T-cell (primary cell): ENCODE measurements at regions not wholly inside any gene's neighbourhood (a gene's known extent, or its start where the extent isn't known, plus 50 kb on each side); places are given as distances from the start of the nearest gene placed in this dataset.

Experiments used
- ATAC-seq, 4 experiments: fragments of 200-7000 bp in 3 of 4; fragments of 150-1000 bp in 1 of 4; cut with Tn5 transposase; replicated peaks in 1 of 4; 1 replicate in 3 of 4; 2 replicates in 1 of 4; pipeline ENCODE4 v1.10.0; 2021; ENCODE audit warnings: moderate library complexity in 3 of 4, mild to moderate bottlenecking in 2 of 4, moderate number of reproducible peaks in 1 of 4
- CTCF ChIA-PET, 2 donors: fragments of 300-600 bp; sonication (Branson Sonifier 250); formaldehyde crosslinking; loops; one replicate each; lab custom pipeline; 2022; ENCODE audit warnings: antibody characterized with exemption in 2 of 2; lab: Charles Lee
- POLR2A ChIA-PET, 2 donors: fragments of 300-600 bp; sonication (Branson Sonifier 250); formaldehyde crosslinking; loops; one replicate each; lab custom pipeline; 2022; ENCODE audit warnings: antibody characterized with exemption in 2 of 2; lab: Charles Lee
- DNase-seq, 35 experiments: peaks; one replicate each; pipeline versions ENCODE4 v3.0.0 to v3.0.0-alpha.2; 2013 to 2023
- H3K27ac ChIP-seq: one replicate; pipeline ENCODE4 v1.5.1; 2013; ENCODE audit warnings: low read length
- H3K27me3 ChIP-seq, 2 experiments: replicated peaks in 1 of 2; 1 replicate in 1 of 2; 2 replicates in 1 of 2; pipeline versions ENCODE4 v1.6.1 to v1.7.0; 2013; ENCODE audit warnings: low read length in 1 of 2, mixed read lengths in 1 of 2; ENCODE audit not compliant: control insufficient read depth in 2 of 2, insufficient read depth in 2 of 2; ENCODE audit errors: extremely low read depth in 1 of 2
- H3K36me3 ChIP-seq, 2 donors: 1 replicate in 1 of 2; 2 replicates in 1 of 2; pipeline versions ENCODE4 v1.6.1 to v1.7.0; 2013; ENCODE audit warnings: low read length in 1 of 2; ENCODE audit not compliant: control insufficient read depth in 2 of 2, insufficient read depth in 1 of 2; ENCODE audit errors: extremely low read depth in 1 of 2
- H3K4me1 ChIP-seq, 2 experiments: 1 replicate in 1 of 2; 2 replicates in 1 of 2; pipeline versions ENCODE4 v1.6.1 to v1.7.0; 2013; ENCODE audit warnings: low read length in 2 of 2, mixed read lengths in 1 of 2; ENCODE audit not compliant: insufficient read depth in 2 of 2, control insufficient read depth in 1 of 2; ENCODE audit errors: extremely low read depth in 1 of 2
- H3K4me3 ChIP-seq, 2 donors: 1 replicate in 1 of 2; 2 replicates in 1 of 2; pipeline versions ENCODE4 v1.5.1 to v1.7.0; 2013; ENCODE audit warnings: mild to moderate bottlenecking in 2 of 2, low read length in 1 of 2, moderate library complexity in 1 of 2; ENCODE audit not compliant: control insufficient read depth in 1 of 2; ENCODE audit errors: extremely low read depth in 1 of 2
- H3K9me3 ChIP-seq: 2 replicates; pipeline ENCODE4 v1.7.0; 2013
- H3K27ac Mint-ChIP-seq, 2 donors: one replicate each; pipeline ENCODE4 v1.8.0; 2020 to 2021; ENCODE audit warnings: mild to moderate bottlenecking in 2 of 2, mixed read lengths in 2 of 2
- H3K27me3 Mint-ChIP-seq, 2 donors: one replicate each; pipeline ENCODE4 v1.8.0; 2021 to 2022; ENCODE audit warnings: mixed read lengths in 2 of 2
- H3K36me3 Mint-ChIP-seq: one replicate; pipeline ENCODE4 v1.8.0; 2021; ENCODE audit warnings: mixed read lengths
- H3K4me1 Mint-ChIP-seq, 3 donors: one replicate each; pipeline ENCODE4 v1.8.0; 2020 to 2022; ENCODE audit warnings: mixed read lengths in 3 of 3, mild to moderate bottlenecking in 1 of 3
- H3K4me3 Mint-ChIP-seq, 3 donors: one replicate each; pipeline ENCODE4 v1.8.0; 2020 to 2022; ENCODE audit warnings: mild to moderate bottlenecking in 3 of 3, mixed read lengths in 3 of 3, moderate library complexity in 3 of 3
- H3K9me3 Mint-ChIP-seq, 3 donors: one replicate each; pipeline ENCODE4 v1.8.0; 2020 to 2022; ENCODE audit warnings: mixed read lengths in 3 of 3
- WGBS: methylation state at CpG from one replicate; pipeline ENCODE4 v1.1.5; 2013; ENCODE audit warnings: missing lambda C conversion rate; ENCODE audit not compliant: insufficient coverage; 5-methylcytosine and 5-hydroxymethylcytosine counted together

DNA sequence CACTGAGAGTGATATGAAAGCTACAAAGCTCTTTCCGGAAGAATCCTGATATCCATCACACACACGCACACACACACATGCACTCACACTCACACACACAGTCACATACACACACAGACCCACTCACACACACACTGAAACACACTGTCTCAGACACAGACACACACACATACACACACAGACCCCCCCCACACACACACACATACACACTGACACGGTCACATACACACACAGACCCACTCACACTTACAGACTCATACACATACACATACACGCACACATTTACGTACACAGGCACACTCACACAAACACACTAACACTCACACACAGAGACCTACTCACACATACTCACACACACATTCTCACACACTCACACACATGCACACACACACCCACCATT lies 58.6 kb downstream of the LIG4 start:
- ChIA-PET POLR2A (no interaction called here), CTCF (interaction anchor here (0.6 to 2.0 kb wide), 4 partner anchors 11 to 448 kb away, joined by 3 to 11 read pairs (median 4); no protein-coding TSS in a partner anchor)
- no peaks in the 10 kb centered on the region for H3K9me3 ChIP-seq
- H3K4me3 Mint-ChIP-seq = no peak overlapping the region
- WGBS = 95% methylated on average over 5 of the region's 5 CpGs
- no peak for ATAC-seq
- H3K4me1 ChIP-seq = no peaks in the 10 kb centered on the region
- H3K27ac Mint-ChIP-seq = no peak overlapping the region
- H3K36me3 ChIP-seq = no peaks in the 10 kb centered on the region
- no peak overlapping the region for H3K27ac ChIP-seq
- no peaks in the 10 kb centered on the region for H3K4me1 Mint-ChIP-seq
- no peaks in the 10 kb centered on the region for H3K27me3 ChIP-seq
- no peak for DNase-seq
- H3K36me3 Mint-ChIP-seq = no peaks in the 10 kb centered on the region
- no peak overlapping the region for H3K4me3 ChIP-seq
- H3K27me3 Mint-ChIP-seq = peaks cover 3 to 18% of the 10 kb centered on the region in 2 donors
- H3K9me3 Mint-ChIP-seq = no peaks in the 10 kb centered on the region

DNA sequence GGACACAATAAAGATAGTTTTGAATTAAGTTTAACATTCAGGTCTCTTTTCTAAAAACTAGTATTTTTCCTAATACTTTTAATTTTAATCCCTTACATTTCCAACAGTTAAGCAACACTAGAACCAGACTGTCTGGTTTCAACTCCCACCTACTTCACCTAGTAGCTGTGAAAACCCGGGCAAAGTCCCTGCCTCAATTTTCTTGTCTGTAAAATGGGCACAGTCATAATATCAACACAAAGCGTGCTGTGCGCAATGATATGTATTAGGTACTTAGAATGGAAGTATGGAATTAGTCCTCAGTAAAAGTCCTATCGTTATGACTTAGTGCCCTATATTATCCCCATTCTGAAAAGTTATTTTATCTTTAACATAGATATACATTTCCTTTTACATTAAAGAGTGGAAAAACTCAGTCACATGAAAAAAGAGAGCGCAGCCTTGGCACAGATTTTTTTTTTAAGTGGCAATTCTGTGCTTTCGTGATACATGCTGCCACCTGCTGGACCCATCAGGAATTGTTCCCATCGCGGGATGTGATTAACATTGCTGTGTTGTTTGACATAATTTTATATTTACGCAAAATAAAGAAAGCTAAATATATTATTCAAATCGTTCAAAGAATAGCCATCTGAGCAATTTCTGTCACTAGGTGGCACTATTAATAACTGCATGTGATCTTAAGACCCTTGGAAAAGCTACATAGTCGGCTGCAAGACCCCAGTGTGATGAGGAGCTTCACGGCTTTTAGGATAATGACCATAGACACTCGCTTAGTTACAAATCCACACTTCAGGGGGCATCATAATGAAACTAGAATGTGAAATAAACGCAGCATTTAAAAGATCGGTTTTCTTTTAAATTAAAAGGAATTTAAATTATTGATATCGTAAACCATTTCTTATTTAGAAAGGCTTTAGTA lies 59.9 kb downstream of the LIG4 start:
- no peaks in the 10 kb centered on the region for H3K9me3 Mint-ChIP-seq
- WGBS = no CpG with 5 or more reads among the region's 16 CpGs
- ChIA-PET CTCF (interaction anchor here (0.6 to 2.0 kb wide), 22 partner anchors 9 to 1963 kb away, joined by 3 to 11 read pairs (median 4); no protein-coding TSS in a partner anchor), POLR2A (no interaction called here)
- DNase-seq (peak in 32 of 35 experiments; percentile 6 to 66 (median 35)), ATAC-seq (no peak)
- peaks cover 9 to 19% of the 10 kb centered on the region in 2 donors for H3K27me3 Mint-ChIP-seq
- H3K27me3 ChIP-seq = peaks cover 0 to 3% of the 10 kb centered on the region in 2 experiments
- no peak overlapping the region for H3K27ac Mint-ChIP-seq
- H3K27ac ChIP-seq = no peak overlapping the region
- no peak overlapping the region for H3K4me3 ChIP-seq
- H3K4me1 ChIP-seq = no peaks in the 10 kb centered on the region
- H3K36me3 Mint-ChIP-seq = no peaks in the 10 kb centered on the region
- H3K36me3 ChIP-seq = no peaks in the 10 kb centered on the region
- H3K4me3 Mint-ChIP-seq = no peak overlapping the region
- no peaks in the 10 kb centered on the region for H3K9me3 ChIP-seq
- H3K4me1 Mint-ChIP-seq = no peaks in the 10 kb centered on the region

DNA sequence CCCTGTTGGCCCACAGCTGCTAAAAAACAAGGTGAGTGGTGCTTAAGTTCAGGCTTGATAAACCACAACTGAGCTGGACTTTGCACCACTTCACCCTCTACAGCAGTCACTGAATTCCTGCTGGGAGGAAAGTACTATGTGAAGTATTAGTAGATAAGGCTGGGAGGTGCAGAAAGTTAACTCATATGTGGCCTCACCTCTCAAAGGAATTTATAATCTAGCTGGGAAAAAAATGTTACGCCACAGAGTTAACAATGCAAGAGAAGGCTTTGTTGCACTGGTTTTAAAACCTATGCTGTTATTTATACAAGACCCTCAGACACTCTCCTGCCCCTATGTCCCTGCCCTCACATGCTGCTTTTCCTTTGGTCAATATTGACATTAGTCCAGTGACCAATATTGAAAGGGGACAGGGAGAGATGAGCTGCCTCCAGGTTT lies 60.9 kb downstream of the LIG4 start:
- CTCF ChIA-PET = interaction anchor here (0.9 to 1.4 kb wide), 4 partner anchors 14 to 949 kb away, joined by 3 to 7 read pairs (median 6); no protein-coding TSS in a partner anchor
- no peak overlapping the region for H3K4me3 Mint-ChIP-seq
- H3K9me3 ChIP-seq = no peaks in the 10 kb centered on the region

DNA sequence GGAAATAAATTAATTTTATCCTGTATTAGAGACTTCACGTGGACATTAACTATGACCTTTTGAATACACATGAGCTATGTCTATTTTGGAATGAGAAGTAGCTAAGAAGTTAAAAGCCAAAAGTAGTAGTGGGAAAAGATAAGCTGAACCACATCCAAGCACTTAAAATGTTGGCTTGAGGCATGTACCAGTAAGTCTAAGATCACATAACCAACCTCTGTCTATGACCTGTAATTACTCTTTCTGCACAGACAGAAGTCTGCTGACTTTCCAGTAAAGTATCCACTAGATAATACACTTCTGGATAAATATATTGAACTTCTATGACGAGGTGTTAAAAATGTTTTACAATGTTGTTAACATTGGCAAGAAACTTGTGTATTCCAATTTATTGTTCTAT lies 68.7 kb downstream of the LIG4 start:
- no peak overlapping the region for H3K4me3 Mint-ChIP-seq
- no peak overlapping the region for H3K27ac Mint-ChIP-seq
- no peaks in the 10 kb centered on the region for H3K36me3 Mint-ChIP-seq
- Histone ChIP-seq H3K27ac (no peak overlapping the region), H3K4me1 (no peaks in the 10 kb centered on the region), H3K36me3 (no peaks in the 10 kb centered on the region), H3K4me3 (no peak overlapping the region), H3K9me3 (no peaks in the 10 kb centered on the region), H3K27me3 (peaks cover 0 to 3% of the 10 kb centered on the region in 2 experiments)
- CTCF ChIA-PET = interaction anchor here in 1 of 2 donors (0.6 to 1.9 kb wide), 2 partner anchors 9 to 12 kb away, joined by 3 to 11 read pairs; no protein-coding TSS in a partner anchor
- ATAC-seq (no peak), DNase-seq (no peak)
- POLR2A ChIA-PET = no interaction called here
- peaks cover 0 to 8% (median 0%) of the 10 kb centered on the region in 3 donors for H3K9me3 Mint-ChIP-seq
- no CpG with 5 or more reads among the region's 2 CpGs for WGBS
- peaks cover 15 to 28% of the 10 kb centered on the region in 2 donors for H3K27me3 Mint-ChIP-seq
- no peaks in the 10 kb centered on the region for H3K4me1 Mint-ChIP-seq

More for the DNA sequence above, 60.9 kb downstream of the LIG4 start:
- ATAC-seq (no peak), DNase-seq (no peak)
- Histone ChIP-seq H3K27ac (no peak overlapping the region), H3K27me3 (peaks cover 0 to 3% of the 10 kb centered on the region in 2 experiments), H3K4me1 (no peaks in the 10 kb centered on the region), H3K4me3 (no peak overlapping the region), H3K36me3 (no peaks in the 10 kb centered on the region)
- Mint-ChIP-seq H3K27me3 (peaks cover 11 to 24% of the 10 kb centered on the region in 2 donors), H3K9me3 (no peaks in the 10 kb centered on the region), H3K4me1 (no peaks in the 10 kb centered on the region), H3K27ac (no peak overlapping the region), H3K36me3 (no peaks in the 10 kb centered on the region)
- no CpG with 5 or more reads among the region's 1 CpG for WGBS
- POLR2A ChIA-PET = no interaction called here

DNA sequence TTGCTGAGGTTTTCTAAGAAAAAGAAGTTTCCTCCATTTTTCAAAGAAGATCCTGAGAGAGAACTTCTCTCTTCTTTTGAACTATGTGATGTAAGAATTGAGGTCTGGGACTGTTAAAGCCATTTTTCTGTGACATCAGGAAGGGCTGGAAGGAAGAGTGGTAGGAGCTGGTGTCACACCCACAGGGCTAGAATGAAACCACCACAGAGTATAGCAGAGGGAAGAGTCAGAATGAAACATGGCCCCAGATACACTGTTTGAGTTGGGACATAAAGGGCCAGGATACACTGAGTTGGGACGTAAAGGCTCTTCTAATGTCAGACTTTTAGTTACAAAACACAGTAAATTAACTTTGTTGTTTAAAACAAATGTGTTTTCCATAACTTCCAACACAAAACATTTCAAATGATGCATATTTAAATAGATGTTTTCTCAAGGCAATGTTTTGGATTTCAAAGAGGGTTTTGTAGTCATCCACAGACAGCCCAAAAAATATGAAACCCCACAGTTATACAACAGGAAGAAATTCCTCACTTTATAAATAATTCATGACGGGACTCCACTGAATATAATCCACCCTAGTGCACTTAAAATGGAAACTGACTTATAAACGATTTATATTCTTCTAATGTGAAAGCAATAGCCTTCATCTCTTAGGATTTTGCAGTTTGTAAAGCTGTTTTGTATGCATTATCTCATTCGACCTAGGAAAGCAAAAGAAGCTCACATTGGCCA lies 72.5 kb downstream of the LIG4 start:
- H3K4me3 ChIP-seq = no peak overlapping the region
- Mint-ChIP-seq H3K27me3 (peaks cover 18 to 19% of the 10 kb centered on the region in 2 donors), H3K9me3 (peaks cover 0 to 6% (median 0%) of the 10 kb centered on the region in 3 donors), H3K27ac (no peak overlapping the region), H3K4me3 (no peak overlapping the region), H3K36me3 (no peaks in the 10 kb centered on the region), H3K4me1 (no peaks in the 10 kb centered on the region)
- no peaks in the 10 kb centered on the region for H3K36me3 ChIP-seq
- H3K4me1 ChIP-seq = no peaks in the 10 kb centered on the region
- no peak for DNase-seq
- no peaks in the 10 kb centered on the region for H3K27me3 ChIP-seq
- 20% methylated on average over 1 of the region's 4 CpGs for WGBS
- H3K27ac ChIP-seq = no peak overlapping the region
- no peaks in the 10 kb centered on the region for H3K9me3 ChIP-seq
- CTCF ChIA-PET = interaction anchor here in 1 of 2 donors (1.0 kb wide), 1 partner anchor 13 kb away, joined by 3 read pairs; no protein-coding TSS in a partner anchor
- ATAC-seq = no peak
- POLR2A ChIA-PET = no interaction called here

DNA sequence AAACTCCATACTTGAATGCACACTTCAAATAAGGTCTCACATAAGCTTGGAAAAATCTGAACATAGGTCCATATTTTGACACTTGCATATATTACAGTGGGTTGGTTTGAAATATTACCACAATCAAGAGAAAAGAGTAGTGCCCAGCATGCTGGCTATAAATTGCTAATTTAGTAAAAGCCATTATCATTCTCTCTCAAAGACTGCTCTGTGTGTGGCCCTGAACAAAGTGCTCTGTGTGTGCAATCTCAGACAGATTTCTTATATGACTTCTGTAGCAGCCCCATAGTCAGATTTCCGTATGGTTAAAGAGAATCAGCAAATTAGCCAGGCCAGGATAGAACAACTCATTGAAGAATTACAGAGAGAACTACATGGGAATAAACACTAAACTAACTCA lies 78.2 kb downstream of the LIG4 start:
- H3K4me3 ChIP-seq = no peak overlapping the region
- H3K4me3 Mint-ChIP-seq = no peak overlapping the region
- ChIA-PET CTCF (no interaction called here), POLR2A (no interaction called here)
- no peak overlapping the region for H3K27ac Mint-ChIP-seq
- no peaks in the 10 kb centered on the region for H3K36me3 ChIP-seq
- no peaks in the 10 kb centered on the region for H3K9me3 Mint-ChIP-seq
- H3K4me1 ChIP-seq = no peaks in the 10 kb centered on the region
- H3K4me1 Mint-ChIP-seq = no peaks in the 10 kb centered on the region
- 80% methylated on average over 1 of the region's 1 CpG for WGBS
- no peak for ATAC-seq
- DNase-seq = no peak
- H3K27me3 ChIP-seq = no peaks in the 10 kb centered on the region
- peaks cover 3 to 15% of the 10 kb centered on the region in 2 donors for H3K27me3 Mint-ChIP-seq
- H3K27ac ChIP-seq = no peak overlapping the region
- H3K36me3 Mint-ChIP-seq = no peaks in the 10 kb centered on the region
- no peaks in the 10 kb centered on the region for H3K9me3 ChIP-seq
